Medulla oblongata (tissue), 1 donor: ENCODE measurements at regions not wholly inside any gene's neighbourhood (a gene's known extent, or its start where the extent isn't known, plus 50 kb on each side); places are given as distances from the start of the nearest gene placed in this dataset.

Source experiments
- DNase-seq: peaks from one replicate; pipeline ENCODE4 v3.0.0-alpha.2; 2015; ENCODE audit errors: extremely low spot score

GRCh38 chr18:55853268-55853667 lies 265.3 kb upstream of the TCF4 start:
- no peak for DNase-seq

- no peak for DNase-seq
Measured at GRCh38 chr18:55850904-55851303, 262.9 kb upstream of the TCF4 start.

GRCh38 chr18:55849391-55849790 lies 261.4 kb upstream of the TCF4 start:
- DNase-seq, result no peak

- DNase-seq, result no peak
Measured at GRCh38 chr18:55847960-55848359, 260.0 kb upstream of the TCF4 start.

GRCh38 chr18:55845221-55845620 lies 257.2 kb upstream of the TCF4 start:
- no peak for DNase-seq

- DNase-seq, result no peak
Measured at GRCh38 chr18:55844382-55844781, 256.4 kb upstream of the TCF4 start.

- DNase-seq, result no peak
Measured at GRCh38 chr18:55841314-55841713, 253.3 kb upstream of the TCF4 start.

GRCh38 chr18:55840601-55841170 lies 252.7 kb upstream of the TCF4 start:
- no peak for DNase-seq

GRCh38 chr18:55839343-55839742 lies 251.4 kb upstream of the TCF4 start:
- no peak for DNase-seq

GRCh38 chr18:55838841-55839240 lies 250.8 kb upstream of the TCF4 start:
- DNase-seq, result no peak

GRCh38 chr18:55838319-55838718 lies 250.3 kb upstream of the TCF4 start:
- no peak for DNase-seq

GRCh38 chr18:55833543-55833942 lies 245.6 kb upstream of the TCF4 start:
- no peak for DNase-seq

GRCh38 chr18:55830544-55830943 lies 242.6 kb upstream of the TCF4 start:
- DNase-seq, result no peak

GRCh38 chr18:55821219-55821618 lies 233.2 kb upstream of the TCF4 start:
- DNase-seq, result peak; percentile 2

- DNase-seq, result no peak
Measured at GRCh38 chr18:55819448-55819847, 231.5 kb upstream of the TCF4 start.

GRCh38 chr18:55818284-55818683 lies 230.3 kb upstream of the TCF4 start:
- DNase-seq, result no peak

- DNase-seq, result no peak
Measured at GRCh38 chr18:55811925-55812324, 223.9 kb upstream of the TCF4 start.

GRCh38 chr18:55805666-55806065 lies 217.7 kb upstream of the TCF4 start:
- DNase-seq, result no peak

- DNase-seq, result no peak
Measured at GRCh38 chr18:55795101-55795669, 207.2 kb upstream of the TCF4 start.

- no peak for DNase-seq
Measured at GRCh38 chr18:55794288-55795052, 206.5 kb upstream of the TCF4 start.

GRCh38 chr18:55790296-55790695 lies 202.3 kb upstream of the TCF4 start:
- DNase-seq, result no peak

- no peak for DNase-seq
Measured at GRCh38 chr18:55787536-55788073, 199.6 kb upstream of the TCF4 start.

GRCh38 chr18:55786651-55787272 lies 198.8 kb upstream of the TCF4 start:
- no peak for DNase-seq
